ENCODE measurements at regions not wholly inside any gene's neighbourhood (a gene's known extent, or its start where the extent isn't known, plus 50 kb on each side); places are given as distances from the start of the nearest gene placed in this dataset.
A peak's percentile ranks its signal among the peaks of the same experiment; 100 is the strongest.

DNA sequence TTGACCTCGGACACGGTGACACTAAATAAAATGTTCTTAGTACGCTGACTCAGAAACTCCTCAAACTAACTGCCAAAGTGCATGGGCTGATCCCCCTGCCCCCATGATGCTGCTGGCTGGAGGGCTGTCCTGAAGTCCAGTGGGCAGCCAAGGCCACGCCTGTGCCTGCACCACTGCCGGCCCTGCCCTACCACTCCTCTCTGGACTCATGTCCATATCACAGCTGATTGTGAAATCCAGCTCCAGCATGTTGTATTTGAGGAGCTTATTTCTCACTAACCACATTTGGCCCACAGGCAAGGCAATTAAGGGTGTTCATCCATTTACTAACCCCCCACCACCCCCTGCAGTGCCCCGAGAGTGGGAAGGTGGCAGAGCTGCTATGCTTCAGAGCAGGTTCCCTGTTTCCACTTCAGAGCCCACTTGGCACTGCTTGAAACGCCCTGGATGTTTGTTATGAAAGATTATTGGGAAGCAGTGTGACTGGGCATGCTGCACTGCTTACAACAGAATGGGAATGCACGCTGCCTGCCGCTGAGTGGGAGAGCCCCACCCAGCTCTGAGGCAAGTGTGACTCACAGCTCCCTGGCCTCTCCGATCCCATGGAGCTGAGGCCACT lies 114.0 kb downstream of the UQCRFS1 start:
- Histone ChIP-seq H3K4me1 (ENCODE audit: control insufficient read depth in 1 of 2, low read depth in 2 of 2) (no peaks in the 10 kb centered on the region), H3K4me3 (no peak overlapping the region), H3K27ac (peak overlapping the region in 1 of 2 donors; percentile 26), H3K9me3 (no peaks in the 10 kb centered on the region), H3K36me3 (no peaks in the 10 kb centered on the region), H3K27me3 (replicated peaks; ENCODE audit: insufficient read depth) (no peaks in the 10 kb centered on the region)
- ATAC-seq (ENCODE audit: insufficient number of reproducible peaks, low FRiP score, low read depth) (peak; percentile 25), DNase-seq (ENCODE audit: low spot score) (peak; percentile 11)
- TF ChIP-seq, protein P1, sequence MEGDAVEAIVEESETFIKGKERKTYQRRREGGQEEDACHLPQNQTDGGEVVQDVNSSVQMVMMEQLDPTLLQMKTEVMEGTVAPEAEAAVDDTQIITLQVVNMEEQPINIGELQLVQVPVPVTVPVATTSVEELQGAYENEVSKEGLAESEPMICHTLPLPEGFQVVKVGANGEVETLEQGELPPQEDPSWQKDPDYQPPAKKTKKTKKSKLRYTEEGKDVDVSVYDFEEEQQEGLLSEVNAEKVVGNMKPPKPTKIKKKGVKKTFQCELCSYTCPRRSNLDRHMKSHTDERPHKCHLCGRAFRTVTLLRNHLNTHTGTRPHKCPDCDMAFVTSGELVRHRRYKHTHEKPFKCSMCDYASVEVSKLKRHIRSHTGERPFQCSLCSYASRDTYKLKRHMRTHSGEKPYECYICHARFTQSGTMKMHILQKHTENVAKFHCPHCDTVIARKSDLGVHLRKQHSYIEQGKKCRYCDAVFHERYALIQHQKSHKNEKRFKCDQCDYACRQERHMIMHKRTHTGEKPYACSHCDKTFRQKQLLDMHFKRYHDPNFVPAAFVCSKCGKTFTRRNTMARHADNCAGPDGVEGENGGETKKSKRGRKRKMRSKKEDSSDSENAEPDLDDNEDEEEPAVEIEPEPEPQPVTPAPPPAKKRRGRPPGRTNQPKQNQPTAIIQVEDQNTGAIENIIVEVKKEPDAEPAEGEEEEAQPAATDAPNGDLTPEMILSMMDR (IDR thresholded peaks at IDR 0.05), result no peak

DNA sequence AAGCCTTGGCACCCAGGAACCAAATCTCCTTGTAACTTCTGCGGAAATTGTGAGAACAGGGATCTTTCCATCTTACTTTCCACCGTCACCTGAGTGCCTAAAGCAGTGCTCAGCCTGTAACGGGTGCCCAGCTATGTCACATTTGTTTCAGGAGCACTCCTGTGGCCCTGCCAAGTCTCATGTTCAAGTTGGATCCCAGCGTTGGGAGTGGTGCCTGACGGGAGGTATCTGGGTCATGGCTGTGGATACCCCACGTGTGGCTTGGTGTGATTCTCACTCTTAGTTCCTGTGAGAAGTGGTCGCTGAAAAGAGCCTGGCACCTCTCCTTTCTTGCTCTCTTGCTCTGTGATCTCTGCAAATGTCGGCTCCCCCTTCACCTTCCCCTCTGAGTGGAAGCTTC lies 114.9 kb downstream of the UQCRFS1 start:
- Histone ChIP-seq H3K36me3 (no peaks in the 10 kb centered on the region), H3K27ac (no peak overlapping the region), H3K9me3 (no peaks in the 10 kb centered on the region), H3K4me3 (no peak overlapping the region), H3K4me1 (ENCODE audit: control insufficient read depth in 1 of 2, low read depth in 2 of 2) (no peaks in the 10 kb centered on the region), H3K27me3 (replicated peaks; ENCODE audit: insufficient read depth) (no peaks in the 10 kb centered on the region)
- TF ChIP-seq, protein P1 (IDR thresholded peaks at IDR 0.05), result no peak
- ATAC-seq (ENCODE audit: insufficient number of reproducible peaks, low FRiP score, low read depth) (no peak), DNase-seq (ENCODE audit: low spot score) (no peak)

DNA sequence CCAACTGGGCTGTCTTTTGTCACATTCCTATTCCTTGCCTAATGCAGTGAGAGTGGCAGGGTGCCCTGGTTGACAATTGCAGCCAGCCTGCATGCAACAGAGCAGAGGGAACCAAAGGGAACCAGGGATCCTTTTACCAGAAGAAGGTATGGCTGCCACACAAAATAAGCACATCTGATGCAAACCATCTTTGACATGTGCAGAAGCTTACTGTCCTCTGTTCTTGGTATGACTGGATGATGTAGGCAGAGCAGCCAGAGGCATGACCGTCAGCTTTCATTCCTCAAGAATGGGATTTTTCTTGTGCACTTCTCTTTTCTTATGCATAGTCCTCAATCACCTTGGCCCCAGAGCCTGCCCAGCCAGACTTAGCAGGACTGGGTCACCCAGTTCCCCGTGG lies 116.1 kb downstream of the UQCRFS1 start:
- H3K27me3 ChIP-seq (replicated peaks; ENCODE audit: insufficient read depth), result no peaks in the 10 kb centered on the region
- H3K27ac ChIP-seq, result no peak overlapping the region
- DNase-seq (ENCODE audit: low spot score), result no peak
- no peak overlapping the region for H3K4me3 ChIP-seq
- H3K9me3 ChIP-seq, result no peaks in the 10 kb centered on the region
- ATAC-seq (ENCODE audit: insufficient number of reproducible peaks, low FRiP score, low read depth), result no peak
- no peaks in the 10 kb centered on the region for H3K36me3 ChIP-seq
- H3K4me1 ChIP-seq (ENCODE audit: control insufficient read depth in 1 of 2, low read depth in 2 of 2), result no peaks in the 10 kb centered on the region
- TF ChIP-seq, protein P1 (IDR thresholded peaks at IDR 0.05), result no peak

DNA sequence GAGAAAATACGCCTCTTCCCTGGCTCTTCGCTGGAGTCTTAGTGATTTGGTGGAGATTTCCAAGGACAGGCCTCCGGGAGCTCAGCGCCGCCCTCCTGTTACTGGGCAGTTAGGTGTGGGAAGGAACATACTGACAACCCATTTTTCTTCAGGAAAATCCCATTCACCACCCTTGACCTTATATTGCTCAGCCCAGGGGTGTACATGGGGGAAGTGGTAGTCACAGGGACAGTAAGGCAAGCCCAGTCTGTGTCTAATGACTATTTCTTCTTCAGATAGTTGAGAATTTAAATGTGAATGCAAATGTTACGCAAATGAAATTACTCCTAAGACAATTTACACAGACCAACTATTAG lies 119.4 kb downstream of the UQCRFS1 start:
- Histone ChIP-seq H3K9me3 (no peaks in the 10 kb centered on the region), H3K27me3 (replicated peaks; ENCODE audit: insufficient read depth) (no peaks in the 10 kb centered on the region), H3K36me3 (no peaks in the 10 kb centered on the region), H3K4me3 (no peak overlapping the region), H3K27ac (no peak overlapping the region), H3K4me1 (ENCODE audit: control insufficient read depth in 1 of 2, low read depth in 2 of 2) (no peaks in the 10 kb centered on the region)
- DNase-seq (ENCODE audit: low spot score) (no peak), ATAC-seq (ENCODE audit: insufficient number of reproducible peaks, low FRiP score, low read depth) (no peak)
- TF ChIP-seq, protein P1 (IDR thresholded peaks at IDR 0.05), result no peak

DNA sequence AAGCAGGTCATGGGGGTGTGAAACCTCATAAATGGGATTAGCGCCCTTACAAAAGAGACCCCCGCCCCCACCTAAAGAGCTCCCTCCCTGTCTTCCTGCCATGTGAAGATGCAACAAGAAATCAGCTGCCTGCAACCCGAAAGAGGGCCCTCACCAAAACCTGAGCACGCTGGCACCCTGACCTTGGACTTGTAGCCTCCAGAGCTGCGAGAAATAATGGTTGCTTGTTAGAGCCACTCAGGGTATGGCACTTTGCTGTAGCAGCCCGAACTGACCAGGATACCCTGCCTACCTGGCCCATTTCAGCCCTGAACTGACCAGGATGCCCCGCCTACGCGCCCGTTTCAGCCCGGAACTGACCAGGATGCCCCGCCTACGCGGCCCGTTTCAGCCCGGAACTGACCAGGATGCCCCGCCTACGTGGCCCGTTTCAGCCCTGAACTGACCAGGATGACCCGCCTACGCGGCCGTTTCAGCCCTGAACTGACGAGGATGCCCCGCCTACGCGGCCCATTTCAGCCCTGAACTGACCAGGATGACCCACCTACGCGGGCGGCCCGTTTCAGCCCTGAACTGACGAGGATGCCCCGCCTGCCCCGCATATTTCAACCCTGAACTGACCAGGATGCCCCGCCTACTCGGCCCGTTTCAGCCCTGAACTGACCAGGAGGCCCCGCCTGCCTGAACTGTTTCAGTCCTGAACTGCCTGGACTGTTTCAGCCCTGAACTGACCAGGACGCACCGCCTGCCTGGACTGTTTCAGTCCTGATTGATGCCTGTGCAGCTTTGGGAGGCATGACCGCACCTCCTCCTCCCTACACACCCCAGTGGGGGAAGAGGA lies 120.0 kb downstream of the UQCRFS1 start:
- no peak overlapping the region for H3K27ac ChIP-seq
- H3K27me3 ChIP-seq (replicated peaks; ENCODE audit: insufficient read depth), result no peaks in the 10 kb centered on the region
- H3K36me3 ChIP-seq, result no peaks in the 10 kb centered on the region
- no peak for DNase-seq (ENCODE audit: low spot score)
- TF ChIP-seq, protein P1 (IDR thresholded peaks at IDR 0.05), result no peak
- H3K9me3 ChIP-seq, result no peaks in the 10 kb centered on the region
- H3K4me3 ChIP-seq, result no peak overlapping the region
- ATAC-seq (ENCODE audit: insufficient number of reproducible peaks, low FRiP score, low read depth), result no peak
- H3K4me1 ChIP-seq (ENCODE audit: control insufficient read depth in 1 of 2, low read depth in 2 of 2), result no peaks in the 10 kb centered on the region
